GM12878 (cell line): ENCODE measurements at regions not wholly inside any gene's neighbourhood (a gene's known extent, or its start where the extent isn't known, plus 50 kb on each side); places are given as distances from the start of the nearest gene placed in this dataset.

Source experiments
- ATAC-seq: fragments of 200-7000 bp; cut with Tn5 transposase; 3 replicates; pipeline ENCODE4 v1.9.1; 2020; ENCODE audit warnings: mild to moderate bottlenecking, moderate library complexity
- BruUV-seq: library from RNA; stranded (reverse); fragments of 400-500 nt; replicated peaks from 2 replicates; lab custom pipeline; 2021; lab: Mats Ljungman, UMichigan
- CTCF ChIA-PET: fragments of 300-600 bp; sonication (Branson Sonifier 250); formaldehyde crosslinking; extraction: SDS; loops from one replicate; lab custom pipeline; 2021; ENCODE audit warnings: inconsistent platforms; lab: Yijun Ruan, JAX
- POLR2A ChIA-PET: fragments of 350-600 bp; formaldehyde crosslinking; extraction: SDS; loops from one replicate; lab custom pipeline; 2021; ENCODE audit warnings: inconsistent platforms; lab: Charles Lee
- RAD21 ChIA-PET: fragments of 300-600 bp; sonication (Branson Sonifier 250); formaldehyde crosslinking; loops from one replicate; lab custom pipeline; 2023; ENCODE audit warnings: antibody characterized with exemption; ENCODE audit not compliant: unreplicated experiment; lab: Charles Lee
- SMC1A ChIA-PET: fragments of 300-600 bp; sonication (Branson Sonifier 250); formaldehyde crosslinking; loops from one replicate; lab custom pipeline; 2023; ENCODE audit not compliant: unreplicated experiment, uncharacterized antibody; lab: Charles Lee
- DNase-seq: peaks from one replicate; pipeline ENCODE4 v3.0.0-alpha.2; 2011; ENCODE audit warnings: low read depth, low spot score
- FAIRE-seq: peaks from 3 replicates; lab custom pipeline; 2011; peaks lifted over from hg19 to GRCh38; lab: Jason Lieb, UNC
- H2AFZ ChIP-seq: 2 replicates; pipeline ENCODE4 v1.6.0; 2011; ENCODE audit warnings: low read depth, low read length, control low read depth; ENCODE audit not compliant: control insufficient read depth
- H3K27ac ChIP-seq: 2 replicates; pipeline ENCODE4 v1.5.1; 2011; ENCODE audit warnings: control low read depth; ENCODE audit not compliant: control insufficient read depth, insufficient read depth
- H3K27me3 ChIP-seq, 2 experiments: replicated peaks in 1 of 2; 2 replicates each; pipeline versions ENCODE4 v1.6.0 to v1.6.1; 2011; ENCODE audit warnings: low read length in 1 of 2; ENCODE audit not compliant: control insufficient read depth in 2 of 2, insufficient read depth in 2 of 2
- H3K36me3 ChIP-seq, 2 experiments: 2 replicates each; pipeline ENCODE4 v1.5.1; 2011; ENCODE audit warnings: low read length in 1 of 2; ENCODE audit not compliant: control insufficient read depth in 2 of 2, insufficient read depth in 2 of 2
- H3K4me1 ChIP-seq: 2 replicates; pipeline ENCODE4 v1.6.1; 2011; ENCODE audit warnings: mild to moderate bottlenecking, low read length, moderate library complexity, mixed read lengths; ENCODE audit not compliant: control insufficient read depth, insufficient read depth
- H3K4me2 ChIP-seq: 2 replicates; pipeline ENCODE4 v1.6.0; 2011; ENCODE audit warnings: control low read depth; ENCODE audit not compliant: control insufficient read depth, insufficient read depth
- H3K4me3 ChIP-seq: fragments of 200-600 bp; sonication (generic); 2 replicates; pipeline ENCODE4 v1.5.1; 2016
- H3K79me2 ChIP-seq: 2 replicates; pipeline ENCODE4 v1.6.0; 2011; ENCODE audit warnings: low read length; ENCODE audit not compliant: control insufficient read depth, insufficient read depth
- H3K9ac ChIP-seq: 2 replicates; pipeline ENCODE4 v1.8.0; 2011; ENCODE audit warnings: low read length, control low read depth, mixed read lengths; ENCODE audit not compliant: control insufficient read depth, insufficient read depth
- H3K9me3 ChIP-seq: replicated peaks from 3 replicates; pipeline ENCODE4 v1.5.1; 2011; ENCODE audit warnings: mild to moderate bottlenecking, low read length; ENCODE audit not compliant: control insufficient read depth, insufficient read depth
- H4K20me1 ChIP-seq: 2 replicates; pipeline ENCODE4 v1.6.0; 2011; ENCODE audit not compliant: control insufficient read depth, insufficient read depth
- ASH2L ChIP-seq: fragments of 300-600, 200-600 bp; sonication (generic); IDR thresholded peaks from 2 replicates; pipeline ENCODE4 v1.6.1; 2017; ENCODE audit warnings: low read depth, mild to moderate bottlenecking, borderline replicate concordance
- ATF2 ChIP-seq: IDR thresholded peaks from 2 replicates; pipeline ENCODE4 v1.6.1; 2012; ENCODE audit warnings: low read length, inconsistent platforms
- BCL11A ChIP-seq: IDR thresholded peaks from 2 replicates; pipeline ENCODE4 v1.6.1; 2011; ENCODE audit warnings: low read depth, low read length
- DPF2 ChIP-seq: fragments of 450-650 bp; IDR thresholded peaks from 2 replicates; pipeline ENCODE4 v1.6.1; 2017; ENCODE audit warnings: mild to moderate bottlenecking
- ESRRA ChIP-seq: IDR thresholded peaks from 2 replicates; pipeline ENCODE4 v1.6.1; 2012; ENCODE audit warnings: mild to moderate bottlenecking, low read length, improper control_type of control experiment
- HDAC6 ChIP-seq: fragments of 200-600 bp; sonication (generic); IDR thresholded peaks from one replicate; pipeline ENCODE4 v1.8.0; 2017; ENCODE audit warnings: antibody characterized with exemption; ENCODE audit not compliant: unreplicated experiment
- MYC ChIP-seq: IDR thresholded peaks from 2 replicates; pipeline ENCODE4 v1.6.1; 2011; ENCODE audit warnings: mild to moderate bottlenecking, low read length, moderate library complexity, inconsistent platforms; ENCODE audit not compliant: insufficient read depth, insufficient replicate concordance, insufficient read length, severe bottlenecking
- NKRF ChIP-seq: fragments of 450-650 bp; conservative IDR thresholded peaks from 2 replicates; pipeline ENCODE4 v1.6.1; 2017; ENCODE audit warnings: mild to moderate bottlenecking, moderate library complexity
- RAD21 ChIP-seq: IDR thresholded peaks from 2 replicates; pipeline ENCODE4 v1.6.1; 2011; ENCODE audit warnings: mild to moderate bottlenecking, low read depth, low read length, moderate library complexity; ENCODE audit not compliant: insufficient read depth
- RUNX3 ChIP-seq: IDR thresholded peaks from 2 replicates; pipeline ENCODE4 v1.6.1; 2012; ENCODE audit warnings: low read length, inconsistent platforms
- SIN3A ChIP-seq: IDR thresholded peaks from 2 replicates; pipeline ENCODE4 v1.6.1; 2012; ENCODE audit warnings: low read depth, low read length, improper control_type of control experiment
- SREBF1 ChIP-seq: IDR thresholded peaks from 2 replicates; pipeline ENCODE4 v1.6.1; 2012; ENCODE audit warnings: mild to moderate bottlenecking, low read length
- TAF1 ChIP-seq: IDR thresholded peaks from 2 replicates; pipeline ENCODE4 v1.6.1; 2011; ENCODE audit warnings: mild to moderate bottlenecking, low read depth, low read length, borderline replicate concordance
- TARDBP ChIP-seq: IDR thresholded peaks from 2 replicates; pipeline ENCODE4 v1.6.1; 2016; ENCODE audit warnings: borderline replicate concordance
- TCF12 ChIP-seq: IDR thresholded peaks from 2 replicates; pipeline ENCODE4 v1.6.1; 2011; ENCODE audit warnings: low read depth, mild to moderate bottlenecking, low read length
- in situ Hi-C: fragments of 300-500 bp; cut with MboI; formaldehyde crosslinking; loops from 9 replicates; pipeline ENCODE4 v1.14.3; 2018; ENCODE audit warnings: mixed read lengths
- intact Hi-C: fragments of 100-400 bp; cut with micrococcal nuclease; formaldehyde crosslinking; loops from one replicate; pipeline ENCODE4 v1.14.2; 2022; ENCODE audit not compliant: unreplicated experiment
- TF ChIP-seq, protein P1 (sequence below): fragments of 450-650 bp; IDR thresholded peaks from 2 replicates; pipeline ENCODE4 v1.6.1; 2016; ENCODE audit warnings: mild to moderate bottlenecking
- TF ChIP-seq, protein P2 (sequence below): IDR thresholded peaks from 2 replicates; pipeline ENCODE4 v1.6.1; 2011; ENCODE audit warnings: mild to moderate bottlenecking, low read depth, low read length, moderate library complexity; ENCODE audit not compliant: insufficient replicate concordance

DNA sequence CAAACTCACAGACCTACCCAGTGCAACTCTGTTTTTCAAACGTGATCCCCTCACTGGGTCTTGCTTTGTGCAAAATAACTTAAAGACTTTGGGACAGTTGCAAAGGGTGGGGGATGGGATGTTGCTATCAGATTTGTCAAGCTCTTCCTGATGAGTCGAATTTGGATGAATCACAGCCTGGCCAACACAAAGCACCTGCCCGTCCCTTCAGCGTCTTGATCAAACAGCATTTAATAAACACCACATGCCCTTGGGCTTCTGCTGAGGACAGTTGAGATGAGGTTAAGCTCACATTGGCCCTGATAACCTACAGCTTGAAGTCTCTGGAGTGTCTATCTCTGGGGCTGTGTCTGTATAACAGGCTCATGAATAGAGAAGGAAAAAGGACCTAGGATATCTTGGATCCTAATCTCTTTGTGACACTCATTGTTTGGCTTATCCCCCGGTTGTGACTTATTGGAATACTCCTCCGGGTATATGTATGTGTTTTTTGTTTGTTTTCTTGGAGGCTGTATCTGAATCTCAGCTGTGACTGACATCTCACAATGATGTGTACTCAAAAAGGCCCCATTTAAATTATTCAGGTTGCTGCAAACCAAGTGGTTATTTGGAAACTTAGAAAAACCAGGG lies 132.6 kb upstream of the NAMPT start (continued):
- TF ChIP-seq TCF12: no peak
- no peak for TF ChIP-seq SIN3A
- TF ChIP-seq TARDBP: no peak
- no peak for TF ChIP-seq DPF2
- no peak for TF ChIP-seq HDAC6
- TF ChIP-seq ESRRA: no peak
- TF ChIP-seq, protein P1, sequence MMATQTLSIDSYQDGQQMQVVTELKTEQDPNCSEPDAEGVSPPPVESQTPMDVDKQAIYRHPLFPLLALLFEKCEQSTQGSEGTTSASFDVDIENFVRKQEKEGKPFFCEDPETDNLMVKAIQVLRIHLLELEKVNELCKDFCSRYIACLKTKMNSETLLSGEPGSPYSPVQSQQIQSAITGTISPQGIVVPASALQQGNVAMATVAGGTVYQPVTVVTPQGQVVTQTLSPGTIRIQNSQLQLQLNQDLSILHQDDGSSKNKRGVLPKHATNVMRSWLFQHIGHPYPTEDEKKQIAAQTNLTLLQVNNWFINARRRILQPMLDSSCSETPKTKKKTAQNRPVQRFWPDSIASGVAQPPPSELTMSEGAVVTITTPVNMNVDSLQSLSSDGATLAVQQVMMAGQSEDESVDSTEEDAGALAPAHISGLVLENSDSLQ: no peak
- no peak for TF ChIP-seq MYC
- TF ChIP-seq, protein P2, sequence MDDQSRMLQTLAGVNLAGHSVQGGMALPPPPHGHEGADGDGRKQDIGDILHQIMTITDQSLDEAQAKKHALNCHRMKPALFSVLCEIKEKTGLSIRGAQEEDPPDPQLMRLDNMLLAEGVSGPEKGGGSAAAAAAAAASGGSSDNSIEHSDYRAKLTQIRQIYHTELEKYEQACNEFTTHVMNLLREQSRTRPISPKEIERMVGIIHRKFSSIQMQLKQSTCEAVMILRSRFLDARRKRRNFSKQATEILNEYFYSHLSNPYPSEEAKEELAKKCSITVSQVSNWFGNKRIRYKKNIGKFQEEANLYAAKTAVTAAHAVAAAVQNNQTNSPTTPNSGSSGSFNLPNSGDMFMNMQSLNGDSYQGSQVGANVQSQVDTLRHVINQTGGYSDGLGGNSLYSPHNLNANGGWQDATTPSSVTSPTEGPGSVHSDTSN: no peak

DNA sequence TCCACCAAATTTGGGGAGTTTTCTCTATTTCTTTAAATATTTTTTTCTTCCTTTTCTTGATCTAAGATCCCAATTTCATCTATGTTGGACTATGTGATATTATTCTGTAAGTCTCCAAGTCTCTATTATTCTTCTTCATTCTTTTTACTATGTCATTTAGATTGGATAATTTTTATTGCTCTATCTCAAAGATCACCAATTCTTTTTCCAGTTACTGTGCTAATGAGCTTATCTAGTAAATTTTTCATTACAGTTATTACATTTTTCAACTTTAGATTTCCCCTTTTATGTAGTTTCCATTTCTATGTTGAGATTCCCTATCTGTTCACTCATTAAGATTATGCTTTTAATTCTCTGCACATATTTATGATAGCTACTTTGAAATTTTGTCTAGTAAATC lies 131.6 kb upstream of the NAMPT start:
- intact Hi-C loops: no loop called here
- no peak for DNase-seq
- Histone ChIP-seq H4K20me1 (no peaks in the 10 kb centered on the region), H3K27me3 (no peaks in the 10 kb centered on the region), H3K79me2 (no peaks in the 10 kb centered on the region), H3K4me3 (no peak overlapping the region), H3K4me2 (no peak overlapping the region), H3K27ac (no peak overlapping the region), H3K4me1 (no peaks in the 10 kb centered on the region), H2AFZ (no peak overlapping the region), H3K36me3 (no peaks in the 10 kb centered on the region), H3K9me3 (peaks cover 3% of the 10 kb centered on the region; the same call in 2 of the 3 replicates), H3K9ac (no peak overlapping the region)
- ChIA-PET CTCF (interaction anchor here (0.7 to 1.3 kb wide), 3 partner anchors 9 to 214 kb away, joined by 3 to 5 read pairs (median 3); no protein-coding TSS in a partner anchor), SMC1A (interaction anchor here (0.6 to 3.0 kb wide), 7 partner anchors 9 to 127 kb away, joined by 3 to 16 read pairs (median 3); no protein-coding TSS in a partner anchor), POLR2A (no interaction called here), RAD21 (interaction anchor here (0.9 to 1.4 kb wide), 2 partner anchors 32 to 46 kb away, joined by 3 to 5 read pairs; no protein-coding TSS in a partner anchor)
- in situ Hi-C loops: no loop called here
- ATAC-seq: no peak
- FAIRE-seq: no peak
- BruUV-seq: no TSS peak
- no peak for TF ChIP-seq ATF2
- no peak for TF ChIP-seq TAF1
- no peak for TF ChIP-seq NKRF
- no peak for TF ChIP-seq SREBF1
- TF ChIP-seq RAD21: no peak
- TF ChIP-seq RUNX3: no peak
- no peak for TF ChIP-seq BCL11A
- TF ChIP-seq ASH2L: no peak
